GM12878 (cell line): ENCODE measurements at regions not wholly inside any gene's neighbourhood (a gene's known extent, or its start where the extent isn't known, plus 50 kb on each side); places are given as distances from the start of the nearest gene placed in this dataset.

Experiments
- ATAC-seq: fragments of 200-7000 bp; cut with Tn5 transposase; 3 replicates; pipeline ENCODE4 v1.9.1; 2020; ENCODE audit warnings: mild to moderate bottlenecking, moderate library complexity
- BruUV-seq: library from RNA; stranded (reverse); fragments of 400-500 nt; replicated peaks from 2 replicates; lab custom pipeline; 2021; lab: Mats Ljungman, UMichigan
- CTCF ChIA-PET: fragments of 300-600 bp; sonication (Branson Sonifier 250); formaldehyde crosslinking; extraction: SDS; loops from one replicate; lab custom pipeline; 2021; ENCODE audit warnings: inconsistent platforms; lab: Yijun Ruan, JAX
- POLR2A ChIA-PET: fragments of 350-600 bp; formaldehyde crosslinking; extraction: SDS; loops from one replicate; lab custom pipeline; 2021; ENCODE audit warnings: inconsistent platforms; lab: Charles Lee
- RAD21 ChIA-PET: fragments of 300-600 bp; sonication (Branson Sonifier 250); formaldehyde crosslinking; loops from one replicate; lab custom pipeline; 2023; ENCODE audit warnings: antibody characterized with exemption; ENCODE audit not compliant: unreplicated experiment; lab: Charles Lee
- SMC1A ChIA-PET: fragments of 300-600 bp; sonication (Branson Sonifier 250); formaldehyde crosslinking; loops from one replicate; lab custom pipeline; 2023; ENCODE audit not compliant: unreplicated experiment, uncharacterized antibody; lab: Charles Lee
- DNase-seq: peaks from one replicate; pipeline ENCODE4 v3.0.0-alpha.2; 2011; ENCODE audit warnings: low read depth, low spot score
- FAIRE-seq: peaks from 3 replicates; lab custom pipeline; 2011; peaks lifted over from hg19 to GRCh38; lab: Jason Lieb, UNC
- H2AFZ ChIP-seq: 2 replicates; pipeline ENCODE4 v1.6.0; 2011; ENCODE audit warnings: low read depth, low read length, control low read depth; ENCODE audit not compliant: control insufficient read depth
- H3K27ac ChIP-seq: 2 replicates; pipeline ENCODE4 v1.5.1; 2011; ENCODE audit warnings: control low read depth; ENCODE audit not compliant: control insufficient read depth, insufficient read depth
- H3K27me3 ChIP-seq, 2 experiments: replicated peaks in 1 of 2; 2 replicates each; pipeline versions ENCODE4 v1.6.0 to v1.6.1; 2011; ENCODE audit warnings: low read length in 1 of 2; ENCODE audit not compliant: control insufficient read depth in 2 of 2, insufficient read depth in 2 of 2
- H3K36me3 ChIP-seq, 2 experiments: 2 replicates each; pipeline ENCODE4 v1.5.1; 2011; ENCODE audit warnings: low read length in 1 of 2; ENCODE audit not compliant: control insufficient read depth in 2 of 2, insufficient read depth in 2 of 2
- H3K4me1 ChIP-seq: 2 replicates; pipeline ENCODE4 v1.6.1; 2011; ENCODE audit warnings: mild to moderate bottlenecking, low read length, moderate library complexity, mixed read lengths; ENCODE audit not compliant: control insufficient read depth, insufficient read depth
- H3K4me2 ChIP-seq: 2 replicates; pipeline ENCODE4 v1.6.0; 2011; ENCODE audit warnings: control low read depth; ENCODE audit not compliant: control insufficient read depth, insufficient read depth
- H3K4me3 ChIP-seq: fragments of 200-600 bp; sonication (generic); 2 replicates; pipeline ENCODE4 v1.5.1; 2016
- H3K79me2 ChIP-seq: 2 replicates; pipeline ENCODE4 v1.6.0; 2011; ENCODE audit warnings: low read length; ENCODE audit not compliant: control insufficient read depth, insufficient read depth
- H3K9ac ChIP-seq: 2 replicates; pipeline ENCODE4 v1.8.0; 2011; ENCODE audit warnings: low read length, control low read depth, mixed read lengths; ENCODE audit not compliant: control insufficient read depth, insufficient read depth
- H3K9me3 ChIP-seq: replicated peaks from 3 replicates; pipeline ENCODE4 v1.5.1; 2011; ENCODE audit warnings: mild to moderate bottlenecking, low read length; ENCODE audit not compliant: control insufficient read depth, insufficient read depth
- H4K20me1 ChIP-seq: 2 replicates; pipeline ENCODE4 v1.6.0; 2011; ENCODE audit not compliant: control insufficient read depth, insufficient read depth
- ATF7 ChIP-seq: fragments of 450-650 bp; IDR thresholded peaks from 2 replicates; pipeline ENCODE4 v1.6.1; 2016; ENCODE audit warnings: low read depth, mild to moderate bottlenecking
- GATAD2B ChIP-seq: fragments of 450-650 bp; conservative IDR thresholded peaks from 2 replicates; pipeline ENCODE4 v1.6.1; 2017; ENCODE audit warnings: low read depth, mild to moderate bottlenecking, moderate library complexity
- KDM1A ChIP-seq: fragments of 200-600 bp; sonication (generic); IDR thresholded peaks from 2 replicates; pipeline ENCODE4 v1.6.1; 2016; ENCODE audit warnings: borderline replicate concordance
- MTA2 ChIP-seq: fragments of 450-650 bp; IDR thresholded peaks from 2 replicates; pipeline ENCODE4 v1.6.1; 2016; ENCODE audit warnings: low read depth, mild to moderate bottlenecking, moderate library complexity
- NR2F1 ChIP-seq: fragments of 450-650 bp; conservative IDR thresholded peaks from 2 replicates; pipeline ENCODE4 v1.6.1; 2017; ENCODE audit warnings: mild to moderate bottlenecking
- PBX3 ChIP-seq: IDR thresholded peaks from 2 replicates; pipeline ENCODE4 v1.6.1; 2011; ENCODE audit warnings: mild to moderate bottlenecking, low read depth, low read length, moderate library complexity; ENCODE audit not compliant: insufficient replicate concordance
- PKNOX1 ChIP-seq: fragments of 450-650 bp; IDR thresholded peaks from 2 replicates; pipeline ENCODE4 v1.6.1; 2016; ENCODE audit warnings: mild to moderate bottlenecking
- SREBF2 ChIP-seq: IDR thresholded peaks from 2 replicates; pipeline ENCODE4 v1.6.1; 2012; ENCODE audit warnings: mild to moderate bottlenecking, low read length
- STAT3 ChIP-seq: IDR thresholded peaks from 2 replicates; pipeline ENCODE4 v1.6.1; 2011; ENCODE audit warnings: low read depth, low read length, improper control_type of control experiment
- SUZ12 ChIP-seq: fragments of 200-600 bp; sonication (generic); IDR thresholded peaks from one replicate; pipeline ENCODE4 v1.6.1; 2018; ENCODE audit warnings: antibody characterized with exemption, mild to moderate bottlenecking; ENCODE audit not compliant: unreplicated experiment
- TAF1 ChIP-seq: IDR thresholded peaks from 2 replicates; pipeline ENCODE4 v1.6.1; 2011; ENCODE audit warnings: mild to moderate bottlenecking, low read depth, low read length, borderline replicate concordance
- TCF12 ChIP-seq: IDR thresholded peaks from 2 replicates; pipeline ENCODE4 v1.6.1; 2011; ENCODE audit warnings: low read depth, mild to moderate bottlenecking, low read length
- ZBTB11 ChIP-seq: fragments of 450-650 bp; formaldehyde crosslinking; IDR thresholded peaks from 2 replicates; pipeline ENCODE4 v1.5.0; 2022; ENCODE audit warnings: mild to moderate bottlenecking, missing genetic modification characterization
- ZNF24 ChIP-seq: fragments of 450-650 bp; IDR thresholded peaks from 2 replicates; pipeline ENCODE4 v1.6.1; 2017; ENCODE audit warnings: antibody characterized with exemption, mild to moderate bottlenecking
- ZNF274 ChIP-seq: IDR thresholded peaks from one replicate; pipeline ENCODE4 v1.8.0; 2011; ENCODE audit not compliant: insufficient read length, insufficient read depth
- ZNF687 ChIP-seq: fragments of 450-650 bp; IDR thresholded peaks from 2 replicates; pipeline ENCODE4 v1.6.1; 2017; ENCODE audit warnings: mild to moderate bottlenecking, moderate library complexity
- WGBS: methylation state at CpG from one replicate; pipeline ENCODE4 v1.1.6; 2016; ENCODE audit warnings: low lambda C conversion rate; ENCODE audit not compliant: insufficient replicate concordance, insufficient coverage; ENCODE audit errors: missing lambda C conversion rate; 5-methylcytosine and 5-hydroxymethylcytosine counted together
- in situ Hi-C: fragments of 300-500 bp; cut with MboI; formaldehyde crosslinking; loops from 9 replicates; pipeline ENCODE4 v1.14.3; 2018; ENCODE audit warnings: mixed read lengths
- intact Hi-C: fragments of 100-400 bp; cut with micrococcal nuclease; formaldehyde crosslinking; loops from one replicate; pipeline ENCODE4 v1.14.2; 2022; ENCODE audit not compliant: unreplicated experiment

GRCh38 chr4:33193109-33193508 lies 2472.9 kb downstream of the PCDH7 start:
- WGBS: 22% methylated on average over 2 of the region's 2 CpGs
- SMC1A ChIA-PET: no interaction called here
- H3K27me3 ChIP-seq: no peaks in the 10 kb centered on the region
- H3K79me2 ChIP-seq: no peaks in the 10 kb centered on the region
- no peak overlapping the region for H3K4me2 ChIP-seq
- H3K9ac ChIP-seq: no peak overlapping the region
- POLR2A ChIA-PET: no interaction called here
- in situ Hi-C loops: no loop called here
- no peak overlapping the region for H3K27ac ChIP-seq
- H3K36me3 ChIP-seq: no peaks in the 10 kb centered on the region
- RAD21 ChIA-PET: no interaction called here
- H3K4me1 ChIP-seq: no peaks in the 10 kb centered on the region
- intact Hi-C loops: no loop called here
- no TSS peak for BruUV-seq
- H2AFZ ChIP-seq: no peak overlapping the region
- CTCF ChIA-PET: no interaction called here
- H3K9me3 ChIP-seq: no peaks in the 10 kb centered on the region; the same call in 2 of the 3 replicates
- FAIRE-seq (no peak), ATAC-seq (no peak), DNase-seq (no peak)
- no peak overlapping the region for H3K4me3 ChIP-seq
- H4K20me1 ChIP-seq: no peaks in the 10 kb centered on the region
- TF ChIP-seq PBX3 (no peak), NR2F1 (no peak), KDM1A (no peak), ZNF24 (no peak), SREBF2 (no peak), ZBTB11 (CRISPR knock-in tag) (no peak), MTA2 (no peak), TAF1 (no peak), SUZ12 (no peak), TCF12 (no peak), PKNOX1 (no peak), STAT3 (no peak), ZNF687 (no peak), GATAD2B (no peak), ZNF274 (no peak), ATF7 (no peak)
